C1 segment of cervical spinal cord (tissue), 14 donors: ENCODE measurements at regions not wholly inside any gene's neighbourhood (a gene's known extent, or its start where the extent isn't known, plus 50 kb on each side); places are given as distances from the start of the nearest gene placed in this dataset.
"Not testable (repeated sequence)": the region's sequence is repeated elsewhere in the genome, so short reads cannot be mapped to it uniquely, and the experiment has no call there.

Experiments used
- DNase-seq, 14 donors: peaks; one replicate each; lab custom pipeline; 2025; lab: John Stamatoyannopoulos, UW

DNA sequence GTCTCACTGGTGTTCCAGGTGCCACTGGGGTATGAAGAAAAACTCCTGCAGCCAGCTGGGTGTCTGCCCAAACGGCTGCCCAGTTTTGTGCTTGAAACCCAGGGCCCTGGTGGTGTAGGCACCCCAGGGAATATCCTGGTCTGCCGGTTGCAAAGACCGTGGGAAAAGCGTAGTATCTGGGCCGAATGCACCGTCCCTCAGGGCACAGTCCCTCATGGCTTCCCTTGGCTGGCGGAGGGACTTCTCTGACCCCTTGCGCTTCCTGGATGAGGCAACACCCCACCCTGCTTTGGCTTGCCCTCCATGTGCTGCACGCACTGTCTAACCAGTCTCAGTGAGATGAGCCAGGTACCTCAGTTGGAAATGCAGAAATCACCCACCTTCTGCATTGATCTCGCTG, 587.1 kb upstream of the ZFP42 start:
- DNase-seq, result not testable (repeated sequence)

DNA sequence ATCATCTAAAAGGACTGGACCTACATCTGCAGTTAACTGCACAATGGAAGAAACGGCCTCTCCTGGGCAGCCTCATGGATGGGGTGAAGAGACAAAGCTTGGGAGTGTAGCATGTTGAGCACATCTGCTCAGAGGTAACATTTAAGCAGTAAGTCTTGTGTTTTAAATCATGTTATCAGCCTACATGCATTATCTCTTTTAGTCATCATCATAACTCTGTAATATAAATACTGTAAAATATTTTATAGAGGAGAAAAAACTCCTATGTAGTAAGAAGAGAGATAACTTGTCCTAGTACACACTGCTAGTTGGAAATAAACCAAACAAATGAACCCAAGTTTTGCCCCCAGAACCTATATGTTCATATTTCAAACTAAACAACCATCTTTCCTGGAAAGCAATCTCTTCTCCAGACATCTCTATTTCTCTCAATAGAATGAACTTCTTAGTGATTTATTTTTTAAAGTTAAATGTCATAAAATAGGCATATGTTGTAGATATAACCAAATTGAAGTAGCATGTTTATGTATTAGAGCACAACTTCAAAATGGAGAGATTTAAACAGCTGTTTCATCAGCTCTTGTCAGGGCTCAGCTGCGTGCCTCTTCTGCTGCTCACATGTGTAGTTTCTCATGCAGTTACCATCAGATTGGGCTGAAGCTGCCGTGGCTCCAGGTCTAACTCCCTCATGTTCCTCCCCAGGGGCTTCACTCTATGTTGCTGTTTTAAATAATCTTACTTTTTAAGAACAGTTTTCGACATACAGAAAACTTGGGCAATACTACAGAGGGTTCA, 581.8 kb upstream of the ZFP42 start:
- no peak for DNase-seq

DNA sequence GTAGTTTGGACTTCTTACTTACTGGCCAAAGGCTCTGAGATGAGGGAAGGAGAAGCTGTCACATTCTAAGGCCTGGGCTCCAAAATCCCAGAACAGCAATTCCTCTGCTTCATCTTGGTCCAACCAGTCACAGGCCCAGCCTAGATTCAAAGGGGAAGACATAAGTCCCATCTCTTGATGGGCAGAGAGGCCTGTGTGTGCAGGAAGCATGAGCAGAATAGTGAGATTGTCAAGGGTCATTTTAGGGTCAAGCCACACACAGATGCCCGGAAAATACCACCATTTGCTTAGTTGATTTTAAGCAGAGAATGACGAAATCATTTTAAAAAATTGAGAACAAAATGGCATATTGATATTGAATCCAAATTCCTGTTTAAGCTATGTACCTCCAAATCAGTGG, 580.9 kb upstream of the ZFP42 start:
- no peak for DNase-seq

DNA sequence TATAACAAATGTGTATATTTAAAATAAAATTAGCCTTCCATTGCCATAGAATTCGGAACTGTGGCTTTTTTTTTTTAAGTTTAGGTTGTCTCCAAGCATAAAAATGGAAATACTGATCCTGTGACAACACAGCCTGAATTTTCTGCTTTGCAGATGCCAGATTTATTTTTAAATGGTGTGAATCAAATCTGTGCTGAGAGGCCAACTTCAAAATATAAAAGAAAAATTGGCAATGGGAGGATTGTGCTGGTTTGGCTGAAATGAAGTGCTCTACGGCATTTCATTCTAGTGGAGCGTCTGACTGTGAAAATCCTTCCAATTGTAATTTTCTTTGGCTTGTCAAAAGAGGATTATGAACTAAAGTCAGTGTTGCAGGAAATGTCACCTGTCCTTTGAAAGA, 580.3 kb upstream of the ZFP42 start:
- DNase-seq, result peak in 1 of 14 donors; percentile 76

DNA sequence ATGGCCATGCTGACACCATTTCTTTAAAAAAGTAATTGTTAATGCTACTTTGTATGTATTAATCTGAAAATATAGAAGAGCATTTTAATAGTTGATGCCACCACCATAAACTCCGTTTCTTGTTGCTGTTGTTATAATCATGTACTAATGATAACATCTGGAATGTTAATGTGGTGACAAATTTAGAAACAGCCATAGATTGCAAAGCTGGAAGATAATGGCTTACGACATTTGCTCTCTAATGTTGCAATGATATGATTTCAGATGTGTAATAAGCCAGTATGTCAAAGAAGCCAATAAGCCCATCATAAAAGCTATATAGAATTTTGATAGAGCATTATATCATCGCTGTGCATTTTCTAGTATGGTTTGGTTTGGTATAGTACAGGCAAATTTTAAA, 579.4 kb upstream of the ZFP42 start:
- no peak for DNase-seq

DNA sequence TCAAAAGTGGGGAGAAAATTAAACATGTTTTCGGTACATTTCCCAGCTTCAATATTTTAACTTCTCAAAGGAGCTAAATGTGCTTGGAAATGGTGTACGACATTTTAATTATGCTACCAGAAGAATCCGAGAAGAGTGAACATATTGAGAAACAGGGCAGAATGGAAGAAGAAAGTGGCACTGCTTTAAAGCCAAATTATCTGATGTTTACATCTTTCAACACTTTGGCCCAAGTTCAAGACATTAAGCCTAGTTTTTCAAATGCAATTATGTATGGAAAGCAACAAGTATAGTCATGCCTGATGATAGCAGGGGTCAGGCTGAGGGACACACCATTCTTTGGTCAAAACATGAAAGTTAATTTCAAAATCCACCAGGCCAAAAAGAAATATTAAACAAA, 577.9 kb upstream of the ZFP42 start:
- no peak for DNase-seq

DNA sequence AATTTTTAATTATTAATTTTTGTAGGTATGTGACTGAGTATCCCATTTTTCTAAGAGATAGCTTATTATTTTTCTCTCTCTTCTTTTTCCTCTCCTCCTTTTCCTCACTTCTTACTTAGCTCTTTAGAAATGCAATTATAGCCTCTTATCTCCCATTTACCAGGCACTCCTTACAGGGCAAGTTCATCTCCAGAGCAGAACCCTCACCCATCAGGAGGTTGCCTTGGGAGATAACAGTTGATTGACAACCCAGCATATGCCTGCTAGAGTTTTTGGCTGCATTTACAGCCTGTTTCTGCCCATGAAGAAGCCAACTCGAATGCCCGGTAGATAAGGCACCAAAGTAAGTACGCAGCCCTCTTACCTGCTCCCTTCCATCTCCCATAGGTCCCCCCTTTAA, 572.9 kb upstream of the ZFP42 start:
- no peak for DNase-seq

DNA sequence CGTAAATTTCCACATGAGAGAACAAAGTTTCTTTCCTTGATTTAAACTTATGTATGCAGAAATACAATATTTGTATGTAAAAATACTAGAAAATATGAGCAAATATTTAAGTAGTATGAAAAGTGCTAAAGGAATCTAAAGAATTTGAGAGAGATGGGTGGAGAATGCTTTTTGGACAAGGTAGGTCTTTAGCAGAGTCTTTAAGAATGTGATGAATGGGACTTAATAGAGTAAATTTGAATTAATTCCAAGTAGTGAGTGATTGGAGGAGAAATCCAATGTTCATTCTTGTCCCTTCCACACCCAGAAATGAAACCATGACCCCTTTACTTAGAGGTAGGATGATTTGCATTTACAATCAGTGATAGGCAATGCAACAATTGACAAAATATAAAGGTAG, 570.9 kb upstream of the ZFP42 start:
- no peak for DNase-seq

DNA sequence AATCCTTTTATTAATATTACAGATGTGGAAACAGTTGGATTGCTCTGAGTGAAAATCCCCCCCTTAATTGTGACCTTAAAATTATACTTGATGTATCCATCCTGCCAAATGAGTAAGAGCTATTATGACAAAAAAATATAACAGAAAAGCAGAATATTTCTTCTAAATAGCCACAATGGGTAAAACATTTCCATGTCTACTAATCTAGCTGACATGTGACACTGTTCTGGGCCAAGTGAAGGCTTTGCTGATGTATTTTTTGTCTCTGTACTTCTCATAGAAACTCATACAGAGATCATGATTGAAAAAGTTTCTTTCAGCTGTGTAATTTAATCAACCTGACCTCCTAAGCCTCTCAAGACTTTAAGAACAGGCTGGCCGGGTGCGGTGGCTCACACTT, 569.1 kb upstream of the ZFP42 start:
- DNase-seq, result no peak

DNA sequence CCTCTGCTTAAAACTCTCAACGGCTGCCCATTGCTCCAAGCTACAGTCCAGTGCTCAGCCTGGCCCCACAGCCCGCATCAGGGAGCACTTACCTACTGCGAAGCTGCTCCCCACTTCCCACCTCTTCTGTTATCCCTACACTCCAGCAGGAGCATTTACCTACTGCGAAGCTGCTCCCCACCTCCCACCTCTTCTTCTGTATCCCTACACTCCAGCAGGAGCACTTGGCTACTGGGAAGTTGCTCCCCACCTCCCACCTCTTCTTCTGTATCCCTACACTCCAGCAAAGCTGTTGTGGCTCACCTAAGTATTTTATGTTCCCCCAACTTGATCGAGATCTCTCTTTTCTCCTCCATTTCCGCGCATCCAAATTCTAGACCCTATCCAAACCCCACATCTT, 563.3 kb upstream of the ZFP42 start:
- no peak for DNase-seq

DNA sequence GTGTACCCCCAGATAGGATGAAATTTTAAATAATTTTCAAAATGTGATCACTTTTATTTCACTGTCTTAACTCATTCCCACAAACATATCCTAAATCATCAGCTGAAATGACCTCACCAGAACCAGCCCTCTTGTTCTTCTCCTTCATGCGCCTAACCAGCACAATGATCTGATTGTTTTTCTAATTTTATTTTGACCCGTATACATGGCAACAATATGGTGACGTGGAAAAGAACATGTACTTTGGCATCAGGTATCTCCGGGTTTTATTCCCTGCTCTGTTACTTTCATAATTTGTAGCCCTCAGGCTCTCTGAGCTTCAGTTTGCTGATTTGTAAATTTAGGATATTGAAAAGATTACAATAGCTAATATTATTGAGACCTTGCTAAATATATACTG, 562.4 kb upstream of the ZFP42 start:
- no peak for DNase-seq

DNA sequence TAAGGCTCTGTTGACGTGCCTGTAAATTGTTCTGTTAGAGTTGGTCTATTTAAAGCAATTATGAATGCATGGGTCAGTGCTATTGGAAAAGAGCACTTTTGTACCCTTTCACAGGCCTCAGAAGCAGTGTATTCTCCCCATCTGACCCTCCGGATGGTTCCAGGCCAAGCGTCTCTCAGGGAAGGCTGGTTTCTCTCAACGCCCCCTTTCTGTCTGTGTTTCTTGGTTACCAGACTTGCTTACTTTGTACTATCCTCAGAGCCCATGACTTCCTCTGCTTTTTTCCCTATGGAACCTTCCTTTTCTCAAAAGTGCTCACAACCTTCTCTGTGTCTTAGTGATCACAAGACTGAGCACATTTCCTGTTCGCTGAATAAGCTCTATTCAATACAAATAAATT, 559.3 kb upstream of the ZFP42 start:
- peak in 2 of 14 donors; percentile 1 to 7 for DNase-seq

DNA sequence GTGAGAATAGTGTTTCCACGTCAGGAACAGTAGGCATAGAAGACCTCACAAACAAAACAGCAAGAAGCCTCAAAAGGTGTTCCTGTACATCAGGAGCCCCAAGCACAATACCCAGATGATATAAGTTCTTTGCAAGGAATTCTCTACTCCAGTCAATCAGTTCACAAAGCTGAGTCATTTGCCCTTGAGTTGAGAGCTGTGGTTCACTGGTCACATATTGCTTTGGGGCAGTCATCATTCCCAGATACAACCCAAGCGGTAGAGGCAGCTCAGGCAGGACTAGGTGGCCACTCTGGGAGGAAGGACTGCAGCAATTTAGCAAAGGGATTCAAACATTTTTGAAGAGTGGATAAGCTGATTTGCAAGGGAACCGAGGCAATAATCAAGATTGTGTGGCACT, 551.5 kb upstream of the ZFP42 start:
- no peak for DNase-seq

DNA sequence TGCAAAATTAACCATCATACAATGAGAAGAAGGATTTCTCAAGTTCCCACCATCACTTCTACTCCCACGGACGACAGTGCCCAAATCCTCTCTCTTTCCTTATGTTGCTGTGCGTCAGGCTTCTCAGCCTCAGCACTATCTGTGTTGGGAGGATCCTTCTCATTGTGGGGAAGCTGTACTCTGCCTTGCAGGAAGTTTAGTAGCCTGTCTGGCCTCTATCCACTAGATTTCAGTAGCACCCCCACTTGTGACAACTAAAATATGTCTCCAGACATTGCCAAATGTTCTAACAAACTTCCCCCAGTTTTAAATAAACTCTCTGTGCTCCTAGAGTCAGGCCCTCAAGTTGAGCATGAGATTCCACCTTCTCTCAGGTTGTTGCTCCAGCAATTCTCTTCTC, 545.9 kb upstream of the ZFP42 start:
- DNase-seq, result no peak

DNA sequence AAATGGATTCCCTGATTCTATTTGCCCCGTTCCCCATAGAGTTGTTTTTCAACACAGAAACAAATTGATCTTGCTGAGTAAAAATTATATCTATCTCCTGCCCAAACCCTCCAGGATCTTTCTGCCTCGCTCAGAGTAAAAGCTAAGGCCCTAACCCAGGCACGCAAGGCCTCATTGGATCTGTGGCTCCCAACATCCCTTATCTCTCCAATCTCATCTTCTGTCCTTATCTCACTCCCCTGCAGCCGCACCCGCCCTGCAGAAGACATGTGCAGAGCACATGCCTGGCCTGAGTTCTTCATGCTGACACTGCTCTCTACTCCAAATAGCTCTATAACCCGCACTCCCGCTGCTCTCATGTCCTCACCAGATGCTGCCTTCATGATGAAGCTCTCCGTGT, 543.8 kb upstream of the ZFP42 start:
- no peak for DNase-seq

DNA sequence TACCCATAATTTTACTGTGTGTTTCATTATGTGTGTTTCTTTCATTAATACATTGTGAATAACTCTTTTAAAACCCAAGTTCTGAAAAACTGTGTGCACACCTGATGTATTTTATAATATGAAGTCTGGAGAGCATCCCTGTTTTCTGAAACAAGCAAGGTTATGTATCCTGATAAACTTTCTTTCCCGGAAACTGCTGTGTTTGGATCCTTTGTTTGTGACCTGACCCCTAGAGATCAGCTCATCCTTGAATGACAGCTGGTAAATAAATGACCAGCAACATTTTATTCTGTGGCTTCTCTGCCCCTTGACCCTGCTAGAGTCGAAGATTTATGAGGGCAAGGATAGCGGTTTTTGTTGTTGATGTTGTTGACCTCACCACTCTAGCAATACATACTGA, 535.6 kb upstream of the ZFP42 start:
- no peak for DNase-seq

DNA sequence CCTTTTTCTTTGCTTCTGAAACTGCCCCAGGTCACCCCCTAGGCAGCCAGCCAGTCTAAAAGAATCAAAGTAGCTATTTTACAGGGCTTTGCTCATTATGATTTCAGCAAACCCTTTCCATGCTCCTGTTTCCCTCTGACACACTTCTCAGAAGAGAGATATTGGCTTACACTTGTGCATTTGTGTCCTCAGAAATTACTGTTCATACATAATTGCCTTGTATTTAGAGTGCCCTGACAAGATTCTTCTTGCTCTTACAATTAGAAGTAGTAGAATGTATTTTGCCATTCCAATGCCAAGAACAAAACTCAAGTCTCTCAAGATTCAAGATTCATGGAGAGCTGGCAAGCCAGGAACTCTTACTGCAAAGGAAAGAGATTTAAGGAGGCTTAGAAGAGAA, 531.0 kb upstream of the ZFP42 start:
- DNase-seq, result peak in 2 of 14 donors; percentile 7 to 8

DNA sequence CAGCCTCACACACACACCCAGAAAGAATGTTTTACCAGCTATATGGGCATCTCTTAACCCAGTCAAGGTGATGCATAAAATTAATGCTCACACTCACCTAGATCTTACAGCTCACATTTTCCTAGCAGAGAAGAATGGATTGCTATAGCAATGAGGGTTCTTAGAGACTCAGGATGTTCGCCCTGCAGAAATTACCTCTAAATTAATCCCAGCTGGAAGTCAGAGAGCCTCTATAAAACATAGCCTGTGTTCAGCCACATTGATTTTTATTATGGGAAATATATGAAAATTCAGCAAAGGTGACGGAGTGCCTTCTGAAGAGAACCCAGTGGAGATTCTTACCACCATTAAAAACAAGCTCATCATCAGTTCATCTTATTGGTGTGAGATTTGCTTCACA, 528.3 kb upstream of the ZFP42 start:
- DNase-seq, result no peak

DNA sequence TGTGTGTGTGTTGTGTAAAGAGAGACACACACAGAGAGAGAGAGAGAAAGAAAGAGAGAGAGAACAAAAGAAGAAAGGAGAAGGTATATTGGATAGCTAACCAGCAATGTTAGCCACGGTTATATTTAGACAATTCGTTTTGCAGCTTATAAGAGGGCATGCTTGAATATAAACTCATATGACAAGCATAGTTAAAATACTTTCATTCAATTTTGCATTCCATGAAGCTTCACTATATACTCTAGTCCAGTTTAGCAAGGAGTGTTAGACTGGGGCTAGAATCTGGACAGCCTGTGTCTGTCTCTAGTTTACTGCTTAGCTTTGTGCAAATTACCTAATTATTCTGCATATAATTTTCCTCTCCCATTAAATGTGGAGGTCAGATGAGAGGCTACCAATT, 525.9 kb upstream of the ZFP42 start:
- no peak for DNase-seq

DNA sequence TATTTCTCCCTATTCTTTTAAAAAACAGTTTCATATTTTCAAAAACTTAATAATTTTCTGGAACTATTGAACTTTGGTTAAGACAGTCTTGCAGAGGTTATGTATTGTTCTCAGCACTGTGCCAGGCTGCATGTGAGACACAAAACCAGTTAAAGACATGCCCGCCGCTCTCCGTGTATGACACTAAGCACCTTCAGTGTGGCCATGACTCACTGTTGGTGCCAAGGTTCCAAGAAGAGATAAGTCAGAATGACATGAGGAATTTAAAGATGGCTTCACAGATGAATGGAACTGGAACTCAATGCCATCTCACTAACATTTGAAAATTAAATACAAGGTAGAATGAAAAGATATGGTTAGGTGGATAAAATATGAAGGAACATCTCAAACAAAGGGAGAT, 525.5 kb upstream of the ZFP42 start:
- no peak for DNase-seq

DNA sequence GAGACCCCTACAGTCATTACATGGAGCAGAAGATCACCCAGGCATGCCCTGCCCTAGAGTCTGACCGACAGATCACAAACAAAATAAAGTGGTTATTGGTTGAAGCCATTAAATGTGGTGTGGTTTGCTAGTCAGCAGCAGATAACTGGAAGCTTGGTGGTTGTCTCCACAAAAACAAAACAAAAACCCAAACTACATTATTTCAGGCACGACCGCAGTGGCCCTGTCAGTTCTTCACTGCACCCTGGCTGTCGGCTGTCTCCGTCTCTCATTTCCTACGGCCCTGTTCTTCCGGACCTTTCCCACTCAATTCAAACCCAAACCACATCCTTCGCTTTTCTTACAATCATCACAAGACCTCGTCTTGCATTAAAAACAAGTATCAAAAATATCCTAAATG, 521.3 kb upstream of the ZFP42 start:
- no peak for DNase-seq

DNA sequence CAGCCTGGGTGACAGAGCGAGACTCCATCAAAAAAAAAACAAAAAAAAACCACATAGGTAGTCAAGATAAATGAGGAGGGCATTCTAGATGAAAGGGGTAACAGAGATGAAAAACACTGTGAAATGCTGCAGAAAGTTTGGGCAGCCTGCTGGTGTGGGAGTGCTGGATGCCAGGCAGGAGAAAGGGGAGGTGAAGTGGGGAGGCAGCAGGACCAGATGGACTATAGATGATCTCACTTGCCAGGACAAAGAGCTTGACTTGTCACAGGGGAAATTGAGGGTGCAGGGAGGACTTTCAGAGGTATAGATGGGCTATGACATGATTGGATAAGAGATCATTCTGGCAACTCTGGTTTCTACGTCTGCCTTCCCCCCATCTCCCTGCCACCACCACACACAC, 519.7 kb upstream of the ZFP42 start:
- DNase-seq, result peak in 1 of 14 donors; percentile 4

DNA sequence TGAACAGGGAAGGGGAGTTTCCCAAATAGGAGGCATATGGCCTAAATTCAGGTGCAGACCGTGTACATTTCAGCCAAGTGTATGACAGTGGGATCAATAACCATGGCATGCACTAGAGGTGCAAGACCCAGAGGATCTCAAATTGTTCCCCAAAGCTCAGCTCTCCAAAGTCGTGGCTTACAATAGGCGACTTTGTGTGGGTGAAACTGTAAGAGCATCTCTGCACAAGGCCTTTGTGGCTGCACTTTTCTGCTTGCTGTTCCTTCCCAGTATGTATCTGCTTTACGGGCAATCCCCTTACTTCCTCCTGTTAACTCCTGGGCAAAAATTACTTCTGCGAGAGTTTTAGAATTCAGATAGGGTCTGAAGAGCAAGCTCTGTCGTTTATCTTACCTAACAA, 518.3 kb upstream of the ZFP42 start:
- no peak for DNase-seq
